Esophagus squamous epithelium (tissue), 5 donors: ENCODE measurements at regions not wholly inside any gene's neighbourhood (a gene's known extent, or its start where the extent isn't known, plus 50 kb on each side); places are given as distances from the start of the nearest gene placed in this dataset.

ENCODE experiments used
- DNase-seq: peaks from one replicate; lab custom pipeline; 2025; lab: John Stamatoyannopoulos, UW
- H3K27ac ChIP-seq, 4 donors: fragments of 200-600 bp; sonication (generic); one replicate each; pipeline ENCODE4 v1.5.1; 2016 to 2019; ENCODE audit warnings: mild to moderate bottlenecking in 1 of 4
- H3K27me3 ChIP-seq, 4 donors: fragments of 200-600 bp; sonication (generic); 1 replicate in 3 of 4; 2 replicates in 1 of 4; pipeline versions ENCODE4 v1.5.1 to v1.6.0; 2017 to 2021; ENCODE audit warnings: antibody characterized with exemption in 1 of 4
- H3K36me3 ChIP-seq, 3 donors: fragments of 200-600 bp; sonication (generic); one replicate each; pipeline ENCODE4 v1.5.1; 2016 to 2019
- H3K4me1 ChIP-seq, 3 donors: fragments of 200-600 bp; sonication (generic); one replicate each; pipeline ENCODE4 v1.5.1; 2017 to 2019
- H3K4me3 ChIP-seq, 4 donors: fragments of 200-600 bp; sonication (generic); 1 replicate in 3 of 4; 2 replicates in 1 of 4; pipeline ENCODE4 v1.5.1; 2016 to 2019; ENCODE audit warnings: mild to moderate bottlenecking in 2 of 4, moderate library complexity in 1 of 4
- H3K9me3 ChIP-seq, 3 donors: fragments of 200-600 bp; sonication (generic); one replicate each; pipeline ENCODE4 v1.5.1; 2016 to 2019
- CTCF ChIP-seq, 6 experiments: fragments of 450-650 bp in 4 of 6; fragments of 200-600 bp in 2 of 6; sonication (generic) in 2 of 6; IDR thresholded peaks; one replicate each; pipeline ENCODE4 v1.5.1; 2016 to 2019; ENCODE audit warnings: antibody characterized with exemption in 6 of 6, mild to moderate bottlenecking in 4 of 6, moderate library complexity in 4 of 6
- POLR2A ChIP-seq, 4 donors: fragments of 450-650 bp; IDR thresholded peaks; one replicate each; pipeline ENCODE4 v1.6.1; 2017; ENCODE audit warnings: antibody characterized with exemption in 4 of 4, mild to moderate bottlenecking in 4 of 4, moderate library complexity in 3 of 4
- WGBS, 2 donors: methylation state at CpG; one replicate each; pipeline ENCODE4 v1.1.5; 2018; 5-methylcytosine and 5-hydroxymethylcytosine counted together
- intact Hi-C: fragments of 100-400 bp; cut with DNase I; formaldehyde crosslinking; loops from one replicate; pipeline ENCODE4 v1.15.0; 2022
- donor health status: DM: yes; HTN: yes; CAD: no.

DNA sequence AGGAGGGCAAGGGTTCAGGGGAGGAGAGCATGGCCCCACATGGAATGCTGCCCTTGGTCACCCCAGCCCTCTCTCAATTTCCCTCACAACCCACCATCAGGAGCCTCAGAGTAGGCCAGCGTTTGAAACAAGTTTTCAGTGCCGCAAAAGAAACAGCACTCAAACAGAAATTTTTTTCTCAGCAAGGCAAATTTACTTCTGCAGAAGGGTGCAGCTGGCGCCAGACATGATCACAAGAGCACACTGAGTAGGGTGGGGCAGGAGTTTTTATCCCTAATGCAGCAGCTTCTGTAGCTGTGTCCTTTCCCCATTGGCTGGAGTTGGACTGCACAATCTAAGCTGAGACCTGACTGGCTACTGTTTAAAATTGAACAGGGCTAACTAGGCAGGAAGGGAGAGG, 287.8 kb upstream of the CDYL start:
- peaks cover 0 to 25% (median 0%) of the 10 kb centered on the region in 3 donors for H3K4me1 ChIP-seq
- H3K27me3 ChIP-seq = no peaks in the 10 kb centered on the region
- intact Hi-C loops = no loop called here
- H3K4me3 ChIP-seq = no peak overlapping the region
- H3K27ac ChIP-seq = no peak overlapping the region
- H3K9me3 ChIP-seq = peaks cover 0 to 23% (median 16%) of the 10 kb centered on the region in 3 donors
- TF ChIP-seq CTCF (IDR thresholded peaks at IDR 0.05) = no peak
- no peak for DNase-seq
- no peaks in the 10 kb centered on the region for H3K36me3 ChIP-seq
- 90 to 100% methylated on average over 3 of the region's 3 CpGs for WGBS, 2 donors

- DNase-seq = no peak
- TF ChIP-seq POLR2A (IDR thresholded peaks at IDR 0.05) = no peak
- no peak for TF ChIP-seq CTCF (IDR thresholded peaks at IDR 0.05)
- WGBS, 2 donors = 87 to 94% methylated on average over 2 of the region's 2 CpGs
- H3K4me1 ChIP-seq = peaks cover 0 to 25% (median 0%) of the 10 kb centered on the region in 3 donors
- no peaks in the 10 kb centered on the region for H3K27me3 ChIP-seq
- intact Hi-C loops = no loop called here
- peaks cover 0 to 23% (median 16%) of the 10 kb centered on the region in 3 donors for H3K9me3 ChIP-seq
- no peaks in the 10 kb centered on the region for H3K36me3 ChIP-seq
- no peak overlapping the region for H3K4me3 ChIP-seq
- no peak overlapping the region for H3K27ac ChIP-seq
Measured at GRCh38 chr6:4487538-4487937, 288.7 kb upstream of the CDYL start.

- peaks cover 0 to 20% (median 0%) of the 10 kb centered on the region in 3 donors for H3K4me1 ChIP-seq
- no peak overlapping the region for H3K27ac ChIP-seq
- TF ChIP-seq POLR2A (IDR thresholded peaks at IDR 0.05) (no peak), CTCF (IDR thresholded peaks at IDR 0.05) (no peak)
- intact Hi-C loops = no loop called here
- WGBS, 2 donors = 71% methylated on average over 7 of the region's 7 CpGs
- H3K9me3 ChIP-seq = peaks cover 0 to 23% (median 16%) of the 10 kb centered on the region in 3 donors
- DNase-seq = no peak
- H3K4me3 ChIP-seq = no peak overlapping the region
- no peaks in the 10 kb centered on the region for H3K27me3 ChIP-seq
- no peaks in the 10 kb centered on the region for H3K36me3 ChIP-seq
Measured at GRCh38 chr6:4486568-4487315, 289.5 kb upstream of the CDYL start.

GRCh38 chr6:4485735-4486134, 290.5 kb upstream of the CDYL start:
- H3K4me3 ChIP-seq = no peak overlapping the region
- H3K4me1 ChIP-seq = peaks cover 0 to 10% (median 0%) of the 10 kb centered on the region in 3 donors
- intact Hi-C loops = no loop called here
- no peaks in the 10 kb centered on the region for H3K27me3 ChIP-seq
- H3K27ac ChIP-seq = no peak overlapping the region
- H3K36me3 ChIP-seq = no peaks in the 10 kb centered on the region
- no peak for TF ChIP-seq POLR2A (IDR thresholded peaks at IDR 0.05)
- no peak for TF ChIP-seq CTCF (IDR thresholded peaks at IDR 0.05)
- H3K9me3 ChIP-seq = peaks cover 0 to 23% (median 16%) of the 10 kb centered on the region in 3 donors
- 90 to 94% methylated on average over 3 to 4 of the region's 5 CpGs for WGBS, 2 donors
- no peak for DNase-seq

DNA sequence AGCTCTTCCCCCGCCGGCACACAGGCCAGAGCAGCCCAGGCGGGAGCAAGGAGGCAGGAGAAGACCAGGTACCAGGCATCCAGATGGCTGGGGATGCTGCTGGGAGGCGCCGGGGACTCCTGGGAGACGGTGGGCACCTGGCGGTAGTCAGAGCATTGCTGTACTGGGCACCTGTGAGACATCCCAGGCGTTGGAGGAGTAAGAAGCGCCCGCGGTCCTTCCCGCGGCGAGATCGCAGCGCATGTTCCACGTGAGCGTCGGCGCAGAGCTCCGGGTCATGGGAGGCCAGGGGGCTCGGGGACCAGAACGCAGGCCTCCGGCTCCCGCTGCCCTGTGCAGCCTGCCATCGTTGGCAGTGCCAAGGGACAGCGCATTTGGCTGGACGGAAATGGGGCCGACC, 293.7 kb upstream of the CDYL start:
- DNase-seq = no peak

More for the DNA sequence above, 293.7 kb upstream of the CDYL start:
- H3K36me3 ChIP-seq = no peaks in the 10 kb centered on the region
- TF ChIP-seq POLR2A (IDR thresholded peaks at IDR 0.05) (no peak), CTCF (IDR thresholded peaks at IDR 0.05) (no peak)
- peaks cover 0 to 10% (median 0%) of the 10 kb centered on the region in 4 donors for H3K27me3 ChIP-seq
- H3K4me3 ChIP-seq = no peak overlapping the region
- intact Hi-C loops = no loop called here
- no peak overlapping the region for H3K27ac ChIP-seq
- 80 to 95% methylated on average over 3 to 25 of the region's 29 CpGs for WGBS, 2 donors
- H3K9me3 ChIP-seq = peaks cover 0 to 5% (median 0%) of the 10 kb centered on the region in 3 donors
- H3K4me1 ChIP-seq = no peaks in the 10 kb centered on the region
